Frontal cortex (tissue), 3 donors: ENCODE measurements at regions not wholly inside any gene's neighbourhood (a gene's known extent, or its start where the extent isn't known, plus 50 kb on each side); places are given as distances from the start of the nearest gene placed in this dataset.

Source experiments
- DNase-seq, 2 donors: peaks; one replicate each; pipeline ENCODE4 v3.0.0; 2012; ENCODE audit warnings: low spot score in 2 of 2
- FAIRE-seq: peaks from 2 replicates; lab custom pipeline; 2012; peaks lifted over from hg19 to GRCh38; lab: Jason Lieb, UNC
- donor health status: control.
- donor health status: control.
- donor health status: control.

- DNase-seq (no peak), FAIRE-seq (no peak)
Observed at GRCh38 chr6:4603291-4603690, 172.9 kb upstream of the CDYL start.

- no peak for DNase-seq
- no peak for FAIRE-seq
Observed at GRCh38 chr6:4599924-4600323, 176.3 kb upstream of the CDYL start.

- no peak for FAIRE-seq
- no peak for DNase-seq
Observed at GRCh38 chr6:4598384-4598995, 177.7 kb upstream of the CDYL start.

GRCh38 chr6:4593951-4594350, 182.3 kb upstream of the CDYL start:
- no peak for DNase-seq
- FAIRE-seq, result no peak

- no peak for FAIRE-seq
- DNase-seq, result no peak
Observed at GRCh38 chr6:4592026-4592425, 184.2 kb upstream of the CDYL start.

- no peak for FAIRE-seq
- no peak for DNase-seq
Observed at GRCh38 chr6:4591218-4591617, 185.0 kb upstream of the CDYL start.

- no peak for FAIRE-seq
- DNase-seq, result no peak
Observed at GRCh38 chr6:4589295-4589694, 186.9 kb upstream of the CDYL start.

- FAIRE-seq (no peak), DNase-seq (no peak)
Observed at GRCh38 chr6:4588581-4588980, 187.6 kb upstream of the CDYL start.

- FAIRE-seq (no peak), DNase-seq (no peak)
Observed at GRCh38 chr6:4588163-4588562, 188.0 kb upstream of the CDYL start.

GRCh38 chr6:4587171-4587570, 189.0 kb upstream of the CDYL start:
- FAIRE-seq (no peak), DNase-seq (no peak)

GRCh38 chr6:4586469-4586859, 189.7 kb upstream of the CDYL start:
- DNase-seq (no peak), FAIRE-seq (no peak)

GRCh38 chr6:4585682-4586468, 190.3 kb upstream of the CDYL start:
- DNase-seq (no peak), FAIRE-seq (no peak)

- FAIRE-seq (no peak), DNase-seq (no peak)
Observed at GRCh38 chr6:4584801-4585200, 191.4 kb upstream of the CDYL start.

GRCh38 chr6:4582506-4583417, 193.4 kb upstream of the CDYL start:
- FAIRE-seq (no peak), DNase-seq (no peak)

- DNase-seq, result no peak
- no peak for FAIRE-seq
Observed at GRCh38 chr6:4581468-4582385, 194.5 kb upstream of the CDYL start.

- no peak for FAIRE-seq
- DNase-seq, result no peak
Observed at GRCh38 chr6:4580361-4580760, 195.8 kb upstream of the CDYL start.

GRCh38 chr6:4577406-4577805, 198.8 kb upstream of the CDYL start:
- FAIRE-seq, result no peak
- DNase-seq, result no peak

- DNase-seq (no peak), FAIRE-seq (no peak)
Observed at GRCh38 chr6:4575714-4576113, 200.5 kb upstream of the CDYL start.

- no peak for DNase-seq
- no peak for FAIRE-seq
Observed at GRCh38 chr6:4574007-4574406, 202.2 kb upstream of the CDYL start.

- FAIRE-seq (no peak), DNase-seq (no peak)
Observed at GRCh38 chr6:4571011-4571410, 205.2 kb upstream of the CDYL start.
